K562 (cell line): ENCODE measurements at regions not wholly inside any gene's neighbourhood (a gene's known extent, or its start where the extent isn't known, plus 50 kb on each side); places are given as distances from the start of the nearest gene placed in this dataset.

Experiments
- CEBPB ChIP-seq: fragments of 450-650 bp; IDR thresholded peaks from 2 replicates; pipeline ENCODE4 v1.6.1; 2016; ENCODE audit warnings: missing genetic modification characterization, missing compliant biosample characterization
- EP300 ChIP-seq: IDR thresholded peaks from 2 replicates; pipeline ENCODE4 v1.6.1; 2012; ENCODE audit warnings: low read length, improper control_type of control experiment
- EZH2 ChIP-seq: IDR thresholded peaks from 2 replicates; pipeline ENCODE4 v1.6.1; 2012; ENCODE audit warnings: low read depth, mild to moderate bottlenecking, inconsistent platforms, low read length, borderline replicate concordance
- NFRKB ChIP-seq: fragments of 450-650 bp; IDR thresholded peaks from 2 replicates; pipeline ENCODE4 v1.6.1; 2016; ENCODE audit warnings: low read depth
- SP1 ChIP-seq: sonication (generic); formaldehyde crosslinking; IDR thresholded peaks from 2 replicates; pipeline ENCODE4 v1.8.1; 2022; ENCODE audit warnings: mild to moderate bottlenecking, missing genetic modification reagents
- TAF1 ChIP-seq: IDR thresholded peaks from 2 replicates; pipeline ENCODE4 v1.6.1; 2011; ENCODE audit warnings: mild to moderate bottlenecking, low read length, moderate library complexity; ENCODE audit not compliant: insufficient read depth, control insufficient read depth, severe bottlenecking; ENCODE audit errors: extremely low read depth
- XRCC3 ChIP-seq: fragments of 450-650 bp; IDR thresholded peaks from 2 replicates; pipeline ENCODE4 v1.6.1; 2017; ENCODE audit warnings: mild to moderate bottlenecking, moderate library complexity
- ZNF507 ChIP-seq: conservative IDR thresholded peaks from 2 replicates; pipeline ENCODE4 v1.6.1; 2017; ENCODE audit warnings: missing genetic modification characterization, missing compliant biosample characterization

GRCh38 chr5:42217791-42218190 is 205.4 kb upstream of the GHR start:
- TF ChIP-seq XRCC3 (no peak), ZNF507 (no peak), NFRKB (no peak), EZH2 (no peak), TAF1 (no peak), CEBPB (tag) (no peak), SP1 (CRISPR knock-in tag) (no peak), EP300 (no peak)
